ENCODE measurements at regions not wholly inside any gene's neighbourhood (a gene's known extent, or its start where the extent isn't known, plus 50 kb on each side); places are given as distances from the start of the nearest gene placed in this dataset.

- no peaks in the 10 kb centered on the region for H3K36me3 ChIP-seq (ENCODE audit: control insufficient read depth in 4 of 4, insufficient read depth in 3 of 4, low read depth in 1 of 4, low read length in 3 of 4)
- H3K9ac ChIP-seq (ENCODE audit: low read depth in 1 of 2, low read length in 2 of 2) = no peak overlapping the region
- no peak overlapping the region for H3K27ac ChIP-seq (ENCODE audit: low read depth in 1 of 2, low read length in 2 of 2)
- no peaks in the 10 kb centered on the region for H3K4me1 ChIP-seq (ENCODE audit: control insufficient read depth in 4 of 4, insufficient read depth in 4 of 4, low read length in 3 of 4)
- H3K27me3 ChIP-seq (ENCODE audit: control insufficient read depth in 4 of 4, insufficient read depth in 4 of 4, low read length in 3 of 4) = no peaks in the 10 kb centered on the region
- H3K4me3 ChIP-seq (ENCODE audit: low read depth in 1 of 3, low read length in 3 of 3) = no peak overlapping the region
- no peaks in the 10 kb centered on the region for H3K9me3 ChIP-seq (ENCODE audit: control insufficient read depth in 4 of 4, low read length in 3 of 4)
- TF ChIP-seq JUND (IDR thresholded peaks at IDR 0.05) (no peak), REST (IDR thresholded peaks at IDR 0.05) (no peak), GABPA (IDR thresholded peaks at IDR 0.05 in 1 of 2, conservative IDR thresholded peaks at IDR 0.05 in 1 of 2) (no peak), RAD21 (IDR thresholded peaks at IDR 0.05) (no peak), CTCF (IDR thresholded peaks at IDR 0.05; ENCODE audit: low read depth, low read length, missing input control) (no peak), SP1 (IDR thresholded peaks at IDR 0.05) (no peak), MAX (IDR thresholded peaks at IDR 0.05) (no peak), EGR1 (IDR thresholded peaks at IDR 0.05; ENCODE audit: low read depth in 2 of 2) (no peak), TAF1 (conservative IDR thresholded peaks at IDR 0.05) (no peak), FOXA2 (IDR thresholded peaks at IDR 0.05) (no peak), YY1 (IDR thresholded peaks at IDR 0.05) (no peak), RXRA (IDR thresholded peaks at IDR 0.05) (no peak), ATF3 (IDR thresholded peaks at IDR 0.05) (no peak), NR2F2 (IDR thresholded peaks at IDR 0.05) (no peak), HNF4G (IDR thresholded peaks at IDR 0.05) (no peak), ZBTB33 (IDR thresholded peaks at IDR 0.05) (no peak), FOXA1 (IDR thresholded peaks at IDR 0.05) (no peak), HNF4A (conservative IDR thresholded peaks at IDR 0.05) (no peak)
- DNase-seq (ENCODE audit: low spot score) = no peak
- 95% methylated on average over 6 of the region's 6 CpGs for WGBS
Observed at GRCh38 chr2:10210336-10210735, 87.8 kb downstream of the RRM2 start.

Data from liver (tissue), 8 donors.